PC-3 (cell line): ENCODE measurements at regions not wholly inside any gene's neighbourhood (a gene's known extent, or its start where the extent isn't known, plus 50 kb on each side); places are given as distances from the start of the nearest gene placed in this dataset.

Source experiments
- ATAC-seq: fragments of 200-7000 bp; cut with Tn5 transposase; 2 replicates; pipeline ENCODE4 v1.9.1; 2020; ENCODE audit warnings: mild to moderate bottlenecking, moderate library complexity
- BruUV-seq: library from RNA; stranded (reverse); fragments of 400-500 nt; replicated peaks from 2 replicates; lab custom pipeline; 2021; lab: Mats Ljungman, UMichigan
- CTCF ChIA-PET: fragments of 300-600 bp; sonication (Branson Sonifier 250); formaldehyde crosslinking; loops from one replicate; lab custom pipeline; 2022; ENCODE audit warnings: antibody characterized with exemption; lab: Charles Lee
- POLR2A ChIA-PET: fragments of 300-600 bp; sonication (Branson Sonifier 250); formaldehyde crosslinking; loops from one replicate; lab custom pipeline; 2022; ENCODE audit warnings: antibody characterized with exemption; ENCODE audit not compliant: unreplicated experiment; lab: Charles Lee
- DNase-seq: peaks from one replicate; pipeline ENCODE4 v3.0.0-alpha.2; 2015
- H2AFZ ChIP-seq: fragments of 300-600 bp; sonication (generic); 2 replicates; pipeline ENCODE4 v1.6.0; 2016; ENCODE audit warnings: antibody characterized with exemption, low read length
- H3F3A ChIP-seq: fragments of 300-600 bp; sonication (generic); one replicate; pipeline ENCODE4 v1.6.0; 2017; ENCODE audit warnings: antibody characterized with exemption, low read length, control low read depth, mild to moderate bottlenecking; ENCODE audit not compliant: unreplicated experiment
- H3K27ac ChIP-seq: fragments of 300-600 bp; sonication (generic); 2 replicates; pipeline ENCODE4 v1.5.1; 2016; ENCODE audit warnings: mild to moderate bottlenecking, low read length
- H3K27me3 ChIP-seq: fragments of 300-600 bp; sonication (generic); 2 replicates; pipeline ENCODE4 v1.6.1; 2016; ENCODE audit warnings: low read length, mixed read lengths
- H3K36me3 ChIP-seq: fragments of 300-600 bp; sonication (generic); 2 replicates; pipeline ENCODE4 v1.6.1; 2016; ENCODE audit warnings: low read depth, mixed run types, low read length, mixed read lengths
- H3K4me1 ChIP-seq: fragments of 300-600 bp; sonication (generic); 2 replicates; pipeline ENCODE4 v1.5.1; 2016; ENCODE audit warnings: low read length; ENCODE audit not compliant: insufficient read depth
- H3K4me2 ChIP-seq: fragments of 300-600 bp; sonication (generic); 2 replicates; pipeline ENCODE4 v1.6.0; 2016; ENCODE audit warnings: low read length
- H3K4me3 ChIP-seq: fragments of 300-600 bp; sonication (generic); 2 replicates; pipeline ENCODE4 v1.5.1; 2016; ENCODE audit warnings: mild to moderate bottlenecking, low read length, mixed read lengths
- H3K79me2 ChIP-seq: fragments of 300-600 bp; sonication (generic); 2 replicates; pipeline ENCODE4 v1.6.1; 2017; ENCODE audit warnings: low read length, mixed read lengths
- H3K9ac ChIP-seq: fragments of 300-600 bp; sonication (generic); 2 replicates; pipeline ENCODE4 v1.6.0; 2016; ENCODE audit warnings: mild to moderate bottlenecking, low read length
- H3K9me2 ChIP-seq: fragments of 300-600 bp; sonication (generic); replicated peaks from 2 replicates; pipeline ENCODE4 v1.6.1; 2016; ENCODE audit warnings: mixed run types, low read length, mixed read lengths
- H3K9me3 ChIP-seq: fragments of 300-600 bp; sonication (generic); 2 replicates; pipeline ENCODE4 v1.6.1; 2016; ENCODE audit warnings: low read length, mixed read lengths
- H4K20me1 ChIP-seq: fragments of 300-600 bp; sonication (generic); 2 replicates; pipeline ENCODE4 v1.6.1; 2016; ENCODE audit warnings: low read length, mixed read lengths
- EZH2 ChIP-seq: fragments of 300-600 bp; sonication (generic); IDR thresholded peaks from one replicate; pipeline ENCODE4 v1.6.1; 2017; ENCODE audit warnings: antibody characterized with exemption, mild to moderate bottlenecking, low read length; ENCODE audit not compliant: unreplicated experiment
- EZH2phosphoT487 ChIP-seq: fragments of 300-600 bp; sonication (generic); IDR thresholded peaks from 2 replicates; pipeline ENCODE4 v1.6.1; 2018; ENCODE audit warnings: mild to moderate bottlenecking, antibody characterized with exemption, low read length, borderline replicate concordance
- intact Hi-C: fragments of 100-400 bp; cut with micrococcal nuclease; formaldehyde crosslinking; loops from 2 replicates; pipeline ENCODE4 v1.9.0; 2023
- TF ChIP-seq, protein P1 (sequence below): fragments of 300-600 bp; sonication (generic); conservative IDR thresholded peaks from 2 replicates; pipeline ENCODE4 v1.5.1; 2017; ENCODE audit warnings: antibody characterized with exemption, low read depth, mild to moderate bottlenecking, low read length

DNA sequence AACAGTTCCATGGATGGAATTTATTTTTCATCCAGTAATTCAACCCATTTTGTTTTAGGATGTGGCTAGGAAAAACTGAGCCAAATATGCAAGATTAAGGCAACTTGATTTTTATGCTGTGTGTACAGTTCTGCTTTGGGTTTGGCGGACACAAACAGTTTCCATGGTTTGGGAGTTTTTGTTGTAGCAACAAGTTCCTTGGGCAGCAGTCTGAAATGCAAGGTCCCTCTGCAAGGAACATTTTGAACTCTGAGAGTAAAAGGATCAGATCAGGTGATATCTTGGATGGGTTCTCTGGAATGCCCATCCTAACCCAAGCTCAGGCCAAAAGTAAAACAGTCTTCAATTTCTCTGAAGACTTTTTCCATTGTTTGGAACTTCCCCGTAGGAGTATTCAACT, 161.2 kb downstream of the TMX1 start:
- TF ChIP-seq, protein P1, sequence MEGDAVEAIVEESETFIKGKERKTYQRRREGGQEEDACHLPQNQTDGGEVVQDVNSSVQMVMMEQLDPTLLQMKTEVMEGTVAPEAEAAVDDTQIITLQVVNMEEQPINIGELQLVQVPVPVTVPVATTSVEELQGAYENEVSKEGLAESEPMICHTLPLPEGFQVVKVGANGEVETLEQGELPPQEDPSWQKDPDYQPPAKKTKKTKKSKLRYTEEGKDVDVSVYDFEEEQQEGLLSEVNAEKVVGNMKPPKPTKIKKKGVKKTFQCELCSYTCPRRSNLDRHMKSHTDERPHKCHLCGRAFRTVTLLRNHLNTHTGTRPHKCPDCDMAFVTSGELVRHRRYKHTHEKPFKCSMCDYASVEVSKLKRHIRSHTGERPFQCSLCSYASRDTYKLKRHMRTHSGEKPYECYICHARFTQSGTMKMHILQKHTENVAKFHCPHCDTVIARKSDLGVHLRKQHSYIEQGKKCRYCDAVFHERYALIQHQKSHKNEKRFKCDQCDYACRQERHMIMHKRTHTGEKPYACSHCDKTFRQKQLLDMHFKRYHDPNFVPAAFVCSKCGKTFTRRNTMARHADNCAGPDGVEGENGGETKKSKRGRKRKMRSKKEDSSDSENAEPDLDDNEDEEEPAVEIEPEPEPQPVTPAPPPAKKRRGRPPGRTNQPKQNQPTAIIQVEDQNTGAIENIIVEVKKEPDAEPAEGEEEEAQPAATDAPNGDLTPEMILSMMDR = no peak
- no peak for TF ChIP-seq EZH2phosphoT487
- TF ChIP-seq EZH2 = no peak
- ATAC-seq (no peak), DNase-seq (no peak)
- H3K9me3 ChIP-seq = no peaks in the 10 kb centered on the region
- H3K9ac ChIP-seq = no peak overlapping the region
- no peak overlapping the region for H2AFZ ChIP-seq
- no peak overlapping the region for H3K4me2 ChIP-seq
- H3K4me1 ChIP-seq = peaks cover 38% of the 10 kb centered on the region
- intact Hi-C loops = no loop called here
- peaks cover 7% of the 10 kb centered on the region for H3F3A ChIP-seq
- H3K79me2 ChIP-seq = peaks cover 17% of the 10 kb centered on the region
- H3K27ac ChIP-seq = no peak overlapping the region
- H3K4me3 ChIP-seq = no peak overlapping the region
- no peaks in the 10 kb centered on the region for H4K20me1 ChIP-seq
- ChIA-PET CTCF (no interaction called here), POLR2A (no interaction called here)
- BruUV-seq = no TSS peak
- H3K36me3 ChIP-seq = no peaks in the 10 kb centered on the region
- no peaks in the 10 kb centered on the region for H3K9me2 ChIP-seq
- no peaks in the 10 kb centered on the region for H3K27me3 ChIP-seq

DNA sequence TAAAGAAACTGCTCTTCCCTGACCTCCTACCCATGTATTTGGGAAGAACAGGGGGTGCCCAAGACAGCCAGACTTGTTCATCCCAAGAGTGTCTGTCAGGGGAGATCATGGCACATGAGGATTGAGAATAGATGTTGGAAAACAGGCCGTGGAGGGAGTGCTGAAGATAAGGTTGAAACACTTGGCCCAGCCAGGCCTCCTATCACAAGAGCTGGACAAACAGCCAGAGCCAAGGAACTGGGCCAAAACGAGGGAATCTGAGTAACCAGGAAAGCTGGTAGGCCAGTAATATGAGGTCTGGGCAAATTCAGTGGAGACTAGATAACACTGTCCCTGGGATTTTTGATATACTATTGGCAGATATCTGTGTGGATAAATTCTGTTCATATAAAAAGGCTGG, 161.7 kb downstream of the TMX1 start:
- BruUV-seq = no TSS peak
- peaks cover 33% of the 10 kb centered on the region for H3K4me1 ChIP-seq
- no peak overlapping the region for H3K27ac ChIP-seq
- intact Hi-C loops = no loop called here
- H3K4me2 ChIP-seq = no peak overlapping the region
- CTCF ChIA-PET = interaction anchor here (0.6 kb wide), 1 partner anchor 250 kb away, joined by 3 read pairs; no protein-coding TSS in a partner anchor
- H3K9ac ChIP-seq = no peak overlapping the region
- POLR2A ChIA-PET = no interaction called here
- no peaks in the 10 kb centered on the region for H4K20me1 ChIP-seq
- H3K4me3 ChIP-seq = no peak overlapping the region
- H3F3A ChIP-seq = peaks cover 6% of the 10 kb centered on the region
- DNase-seq = no peak
- TF ChIP-seq EZH2phosphoT487 (no peak), EZH2 (no peak)
- TF ChIP-seq, protein P1 = no peak
- no peaks in the 10 kb centered on the region for H3K36me3 ChIP-seq
- no peak overlapping the region for H2AFZ ChIP-seq
- peaks cover 17% of the 10 kb centered on the region for H3K79me2 ChIP-seq
- no peaks in the 10 kb centered on the region for H3K27me3 ChIP-seq
- H3K9me3 ChIP-seq = no peaks in the 10 kb centered on the region
- no peaks in the 10 kb centered on the region for H3K9me2 ChIP-seq
- ATAC-seq = no peak

DNA sequence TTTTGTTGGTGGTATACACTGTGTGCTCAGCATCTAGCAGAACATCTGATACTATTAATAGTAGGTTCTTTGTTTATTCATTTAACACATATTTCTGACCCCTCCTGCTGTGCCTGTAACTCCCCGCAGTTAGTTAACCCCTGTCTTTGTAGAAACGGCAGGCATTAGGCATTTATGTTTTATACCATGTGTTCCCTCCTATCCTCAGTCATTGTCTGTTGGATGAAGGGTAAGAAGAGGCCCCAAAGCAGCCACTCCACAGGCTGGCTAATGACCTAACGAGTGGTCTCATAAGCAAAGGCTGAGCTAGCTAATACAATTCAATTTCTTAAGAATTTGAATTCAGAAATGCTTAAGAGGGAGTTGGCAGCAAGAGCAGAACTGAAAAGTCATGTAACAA, 170.8 kb downstream of the TMX1 start:
- intact Hi-C loops = no loop called here
- Histone ChIP-seq H2AFZ (0 out of 2 replicates have a peak overlapping the region, but pooled peaks have one; percentile 23), H3K4me3 (no peak overlapping the region), H3K9me2 (no peaks in the 10 kb centered on the region), H3K4me1 (no peaks in the 10 kb centered on the region), H3F3A (no peaks in the 10 kb centered on the region), H3K4me2 (no peak overlapping the region), H3K9me3 (no peaks in the 10 kb centered on the region), H3K79me2 (no peaks in the 10 kb centered on the region), H4K20me1 (no peaks in the 10 kb centered on the region), H3K36me3 (no peaks in the 10 kb centered on the region), H3K27ac (no peak overlapping the region), H3K9ac (no peak overlapping the region), H3K27me3 (no peaks in the 10 kb centered on the region)
- ChIA-PET CTCF (no interaction called here), POLR2A (no interaction called here)
- ATAC-seq (no peak), DNase-seq (no peak)
- TF ChIP-seq, protein P1 = no peak
- TF ChIP-seq EZH2 = no peak
- TF ChIP-seq EZH2phosphoT487 = no peak
- no TSS peak for BruUV-seq
